SU-DHL-6 (cell line): ENCODE measurements at regions not wholly inside any gene's neighbourhood (a gene's known extent, or its start where the extent isn't known, plus 50 kb on each side); places are given as distances from the start of the nearest gene placed in this dataset.

ENCODE experiments used
- CTCF ChIP-seq: fragments of 200-600 bp; sonication (generic); IDR thresholded peaks from one replicate; pipeline ENCODE4 v1.5.1; 2017; ENCODE audit warnings: antibody characterized with exemption, mild to moderate bottlenecking, low read length, moderate library complexity; ENCODE audit not compliant: insufficient read depth, poor library complexity, severe bottlenecking
- EZH2phosphoT487 ChIP-seq: fragments of 200-600 bp; sonication (generic), shearing (Covaris generic); conservative IDR thresholded peaks from 2 replicates; pipeline ENCODE4 v1.6.1; 2018; ENCODE audit warnings: mild to moderate bottlenecking, antibody characterized with exemption, low read length, moderate library complexity, mixed read lengths

- TF ChIP-seq CTCF (no peak), EZH2phosphoT487 (no peak)
Observed at GRCh38 chrX:10039821-10040793, 72.9 kb downstream of the CLDN34 start.
